ENCODE measurements at regions not wholly inside any gene's neighbourhood (a gene's known extent, or its start where the extent isn't known, plus 50 kb on each side); places are given as distances from the start of the nearest gene placed in this dataset.

GRCh38 chrX:133473451-133473850 is 58.2 kb upstream of the GPC4 start:
- TF ChIP-seq CTCF (IDR thresholded peaks at IDR 0.05; ENCODE audit: insufficient read depth in 1 of 2, low read depth in 1 of 2, low read length in 1 of 2, severe bottlenecking in 1 of 2, unreplicated experiment in 1 of 2): no peak
- Mint-ChIP-seq H3K27me3 (ENCODE audit: insufficient read depth, unreplicated experiment) (peaks cover 11% of the 10 kb centered on the region), H3K4me3 (ENCODE audit: unreplicated experiment) (no peak overlapping the region), H3K4me1 (ENCODE audit: low read depth, unreplicated experiment) (no peaks in the 10 kb centered on the region), H3K9me3 (ENCODE audit: unreplicated experiment) (no peaks in the 10 kb centered on the region), H3K27ac (ENCODE audit: unreplicated experiment) (no peak overlapping the region), H3K36me3 (ENCODE audit: insufficient read depth, unreplicated experiment) (peaks cover 4% of the 10 kb centered on the region)
- CTCF ChIA-PET: no interaction called here
- no peak for DNase-seq
- intact Hi-C loops (cut with micrococcal nuclease; ENCODE audit: unreplicated experiment): no loop called here
- no TSS peak for BruUV-seq (replicated peaks)
- no peaks in the 10 kb centered on the region for H3K9me3 ChIP-seq
- no peak overlapping the region for H3K4me3 ChIP-seq (ENCODE audit: low read depth, low read length)
- H3K36me3 ChIP-seq (ENCODE audit: control insufficient read depth, insufficient read depth, low read length): no peaks in the 10 kb centered on the region
- POLR2A ChIA-PET: no interaction called here
- H3K4me1 ChIP-seq: no peaks in the 10 kb centered on the region
- H3K27me3 ChIP-seq (replicated peaks; ENCODE audit: control insufficient read depth, insufficient read depth, low read length): no peaks in the 10 kb centered on the region

- Histone ChIP-seq H3K27me3 (replicated peaks; ENCODE audit: control insufficient read depth, insufficient read depth, low read length) (no peaks in the 10 kb centered on the region), H3K9me3 (no peaks in the 10 kb centered on the region), H3K36me3 (ENCODE audit: control insufficient read depth, insufficient read depth, low read length) (no peaks in the 10 kb centered on the region), H3K4me3 (ENCODE audit: low read depth, low read length) (no peak overlapping the region), H3K4me1 (no peaks in the 10 kb centered on the region)
- H3K36me3 Mint-ChIP-seq (ENCODE audit: insufficient read depth, unreplicated experiment): peaks cover 4% of the 10 kb centered on the region
- intact Hi-C loops (cut with micrococcal nuclease; ENCODE audit: unreplicated experiment): loop anchor here (2.0 kb wide), 1 partner anchor 203 kb away; no protein-coding TSS in a partner anchor
- no TSS peak for BruUV-seq (replicated peaks)
- H3K4me3 Mint-ChIP-seq (ENCODE audit: unreplicated experiment): no peak overlapping the region
- no peak for TF ChIP-seq CTCF (IDR thresholded peaks at IDR 0.05; ENCODE audit: insufficient read depth in 1 of 2, low read depth in 1 of 2, low read length in 1 of 2, severe bottlenecking in 1 of 2, unreplicated experiment in 1 of 2)
- POLR2A ChIA-PET: no interaction called here
- H3K27me3 Mint-ChIP-seq (ENCODE audit: insufficient read depth, unreplicated experiment): peaks cover 7% of the 10 kb centered on the region
- no peaks in the 10 kb centered on the region for H3K4me1 Mint-ChIP-seq (ENCODE audit: low read depth, unreplicated experiment)
- no peaks in the 10 kb centered on the region for H3K9me3 Mint-ChIP-seq (ENCODE audit: unreplicated experiment)
- CTCF ChIA-PET: interaction anchor here (0.8 kb wide), 1 partner anchor 202 kb away, joined by 3 read pairs; no protein-coding TSS in a partner anchor
- no peak overlapping the region for H3K27ac Mint-ChIP-seq (ENCODE audit: unreplicated experiment)
- peak in 1 of 2 experiments; percentile 4 for DNase-seq
These were observed 52.8 kb upstream of the GPC4 start for GRCh38 chrX:133468051-133468450.

- intact Hi-C loops (cut with micrococcal nuclease; ENCODE audit: unreplicated experiment): no loop called here
- no peaks in the 10 kb centered on the region for H3K27me3 Mint-ChIP-seq (ENCODE audit: insufficient read depth, unreplicated experiment)
- H3K4me1 Mint-ChIP-seq (ENCODE audit: low read depth, unreplicated experiment): no peaks in the 10 kb centered on the region
- H3K36me3 Mint-ChIP-seq (ENCODE audit: insufficient read depth, unreplicated experiment): no peaks in the 10 kb centered on the region
- Histone ChIP-seq H3K36me3 (ENCODE audit: control insufficient read depth, insufficient read depth, low read length) (no peaks in the 10 kb centered on the region), H3K27me3 (replicated peaks; ENCODE audit: control insufficient read depth, insufficient read depth, low read length) (no peaks in the 10 kb centered on the region), H3K4me3 (ENCODE audit: low read depth, low read length) (no peak overlapping the region), H3K4me1 (no peaks in the 10 kb centered on the region), H3K9me3 (no peaks in the 10 kb centered on the region)
- H3K4me3 Mint-ChIP-seq (ENCODE audit: unreplicated experiment): no peak overlapping the region
- no TSS peak for BruUV-seq (replicated peaks)
- H3K9me3 Mint-ChIP-seq (ENCODE audit: unreplicated experiment): no peaks in the 10 kb centered on the region
- ChIA-PET POLR2A (no interaction called here), CTCF (no interaction called here)
- DNase-seq: no peak
- no peak for TF ChIP-seq CTCF (IDR thresholded peaks at IDR 0.05; ENCODE audit: insufficient read depth in 1 of 2, low read depth in 1 of 2, low read length in 1 of 2, severe bottlenecking in 1 of 2, unreplicated experiment in 1 of 2)
- H3K27ac Mint-ChIP-seq (ENCODE audit: unreplicated experiment): no peak overlapping the region
These were observed 50.0 kb upstream of the GPC4 start for GRCh38 chrX:133465254-133465653.

Measured in Caco-2 (cell line).